ENCODE measurements at regions not wholly inside any gene's neighbourhood (a gene's known extent, or its start where the extent isn't known, plus 50 kb on each side); places are given as distances from the start of the nearest gene placed in this dataset.

GRCh38 chr3:160115387-160115786, 109.8 kb upstream of the C3orf80 start:
- TF ChIP-seq ZNF565 (CRISPR knock-in tag; conservative IDR thresholded peaks at IDR 0.05; ENCODE audit: low read depth) (no peak), ZNF8 (CRISPR knock-in tag; IDR thresholded peaks at IDR 0.05) (no peak), PPARA (CRISPR knock-in tag; IDR thresholded peaks at IDR 0.05; ENCODE audit: borderline replicate concordance) (no peak), ISL1 (CRISPR knock-in tag; IDR thresholded peaks at IDR 0.05) (no peak), BACH2 (CRISPR knock-in tag; IDR thresholded peaks at IDR 0.05; ENCODE audit: borderline replicate concordance) (no peak), CREB5 (CRISPR knock-in tag; IDR thresholded peaks at IDR 0.05; ENCODE audit: low read depth) (no peak), PATZ1 (CRISPR knock-in tag; IDR thresholded peaks at IDR 0.05; ENCODE audit: borderline replicate concordance) (no peak), ZFP3 (CRISPR knock-in tag; IDR thresholded peaks at IDR 0.05) (no peak), TOX (CRISPR knock-in tag; IDR thresholded peaks at IDR 0.05; ENCODE audit: borderline replicate concordance) (no peak)
- TF ChIP-seq, protein P1, sequence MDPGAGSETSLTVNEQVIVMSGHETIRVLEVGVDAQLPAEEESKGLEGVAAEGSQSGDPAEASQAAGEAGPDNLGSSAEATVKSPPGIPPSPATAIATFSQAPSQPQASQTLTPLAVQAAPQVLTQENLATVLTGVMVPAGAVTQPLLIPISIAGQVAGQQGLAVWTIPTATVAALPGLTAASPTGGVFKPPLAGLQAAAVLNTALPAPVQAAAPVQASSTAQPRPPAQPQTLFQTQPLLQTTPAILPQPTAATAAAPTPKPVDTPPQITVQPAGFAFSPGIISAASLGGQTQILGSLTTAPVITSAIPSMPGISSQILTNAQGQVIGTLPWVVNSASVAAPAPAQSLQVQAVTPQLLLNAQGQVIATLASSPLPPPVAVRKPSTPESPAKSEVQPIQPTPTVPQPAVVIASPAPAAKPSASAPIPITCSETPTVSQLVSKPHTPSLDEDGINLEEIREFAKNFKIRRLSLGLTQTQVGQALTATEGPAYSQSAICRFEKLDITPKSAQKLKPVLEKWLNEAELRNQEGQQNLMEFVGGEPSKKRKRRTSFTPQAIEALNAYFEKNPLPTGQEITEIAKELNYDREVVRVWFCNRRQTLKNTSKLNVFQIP (CRISPR knock-in tag; IDR thresholded peaks at IDR 0.05; ENCODE audit: borderline replicate concordance, low read depth) = no peak
- TF ChIP-seq, protein P2, sequence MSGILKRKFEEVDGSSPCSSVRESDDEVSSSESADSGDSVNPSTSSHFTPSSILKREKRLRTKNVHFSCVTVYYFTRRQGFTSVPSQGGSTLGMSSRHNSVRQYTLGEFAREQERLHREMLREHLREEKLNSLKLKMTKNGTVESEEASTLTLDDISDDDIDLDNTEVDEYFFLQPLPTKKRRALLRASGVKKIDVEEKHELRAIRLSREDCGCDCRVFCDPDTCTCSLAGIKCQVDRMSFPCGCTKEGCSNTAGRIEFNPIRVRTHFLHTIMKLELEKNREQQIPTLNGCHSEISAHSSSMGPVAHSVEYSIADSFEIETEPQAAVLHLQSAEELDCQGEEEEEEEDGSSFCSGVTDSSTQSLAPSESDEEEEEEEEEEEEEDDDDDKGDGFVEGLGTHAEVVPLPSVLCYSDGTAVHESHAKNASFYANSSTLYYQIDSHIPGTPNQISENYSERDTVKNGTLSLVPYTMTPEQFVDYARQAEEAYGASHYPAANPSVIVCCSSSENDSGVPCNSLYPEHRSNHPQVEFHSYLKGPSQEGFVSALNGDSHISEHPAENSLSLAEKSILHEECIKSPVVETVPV (CRISPR knock-in tag; IDR thresholded peaks at IDR 0.05) = no peak
- TF ChIP-seq, protein P3, sequence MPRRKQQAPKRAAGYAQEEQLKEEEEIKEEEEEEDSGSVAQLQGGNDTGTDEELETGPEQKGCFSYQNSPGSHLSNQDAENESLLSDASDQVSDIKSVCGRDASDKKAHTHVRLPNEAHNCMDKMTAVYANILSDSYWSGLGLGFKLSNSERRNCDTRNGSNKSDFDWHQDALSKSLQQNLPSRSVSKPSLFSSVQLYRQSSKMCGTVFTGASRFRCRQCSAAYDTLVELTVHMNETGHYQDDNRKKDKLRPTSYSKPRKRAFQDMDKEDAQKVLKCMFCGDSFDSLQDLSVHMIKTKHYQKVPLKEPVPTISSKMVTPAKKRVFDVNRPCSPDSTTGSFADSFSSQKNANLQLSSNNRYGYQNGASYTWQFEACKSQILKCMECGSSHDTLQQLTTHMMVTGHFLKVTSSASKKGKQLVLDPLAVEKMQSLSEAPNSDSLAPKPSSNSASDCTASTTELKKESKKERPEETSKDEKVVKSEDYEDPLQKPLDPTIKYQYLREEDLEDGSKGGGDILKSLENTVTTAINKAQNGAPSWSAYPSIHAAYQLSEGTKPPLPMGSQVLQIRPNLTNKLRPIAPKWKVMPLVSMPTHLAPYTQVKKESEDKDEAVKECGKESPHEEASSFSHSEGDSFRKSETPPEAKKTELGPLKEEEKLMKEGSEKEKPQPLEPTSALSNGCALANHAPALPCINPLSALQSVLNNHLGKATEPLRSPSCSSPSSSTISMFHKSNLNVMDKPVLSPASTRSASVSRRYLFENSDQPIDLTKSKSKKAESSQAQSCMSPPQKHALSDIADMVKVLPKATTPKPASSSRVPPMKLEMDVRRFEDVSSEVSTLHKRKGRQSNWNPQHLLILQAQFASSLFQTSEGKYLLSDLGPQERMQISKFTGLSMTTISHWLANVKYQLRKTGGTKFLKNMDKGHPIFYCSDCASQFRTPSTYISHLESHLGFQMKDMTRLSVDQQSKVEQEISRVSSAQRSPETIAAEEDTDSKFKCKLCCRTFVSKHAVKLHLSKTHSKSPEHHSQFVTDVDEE (CRISPR knock-in tag; IDR thresholded peaks at IDR 0.05) = no peak
- ATAC-seq = no peak

GRCh38 chr3:160124224-160124623, 101.0 kb upstream of the C3orf80 start:
- TF ChIP-seq RARB (CRISPR knock-in tag; IDR thresholded peaks at IDR 0.05) (no peak), SNAI2 (CRISPR knock-in tag; IDR thresholded peaks at IDR 0.05) (no peak)
- TF ChIP-seq, protein P2 (CRISPR knock-in tag; IDR thresholded peaks at IDR 0.05) = no peak
- ATAC-seq = no peak

DNA sequence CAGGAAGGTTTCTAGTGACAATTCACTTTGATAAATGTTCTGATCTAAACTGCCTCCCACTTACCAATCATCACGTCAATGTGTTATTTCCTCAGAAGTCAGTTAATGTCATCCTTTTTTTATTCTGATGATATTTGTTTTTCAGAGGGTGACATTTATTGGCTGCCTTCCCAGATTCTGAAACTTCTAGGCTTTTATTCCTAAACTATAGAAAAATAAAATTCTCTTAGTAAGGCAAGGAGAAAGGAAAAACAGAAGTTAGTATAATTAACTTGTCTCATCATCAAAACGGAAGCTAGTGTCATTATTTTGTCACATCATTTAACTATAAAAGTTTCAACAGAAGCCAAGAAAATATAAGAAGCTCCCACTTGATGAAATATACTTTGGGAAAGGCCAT, 100.0 kb upstream of the C3orf80 start:
- no peak for ATAC-seq
- TF ChIP-seq SNAI2 (CRISPR knock-in tag; IDR thresholded peaks at IDR 0.05) (no peak), ZC3H10 (CRISPR knock-in tag; IDR thresholded peaks at IDR 0.05) (no peak), CSDC2 (CRISPR knock-in tag; IDR thresholded peaks at IDR 0.05) (no peak), ZFP30 (CRISPR knock-in tag; IDR thresholded peaks at IDR 0.05) (no peak), ARNTL (CRISPR knock-in tag; IDR thresholded peaks at IDR 0.05; ENCODE audit: borderline replicate concordance, low read depth) (no peak), ZFP3 (CRISPR knock-in tag; IDR thresholded peaks at IDR 0.05) (no peak), CREB5 (CRISPR knock-in tag; IDR thresholded peaks at IDR 0.05; ENCODE audit: low read depth) (no peak), PPARA (CRISPR knock-in tag; IDR thresholded peaks at IDR 0.05; ENCODE audit: borderline replicate concordance) (no peak), ZNF565 (CRISPR knock-in tag; conservative IDR thresholded peaks at IDR 0.05; ENCODE audit: low read depth) (no peak), ZNF70 (CRISPR knock-in tag; IDR thresholded peaks at IDR 0.05) (no peak), TCF4 (CRISPR knock-in tag; IDR thresholded peaks at IDR 0.05; ENCODE audit: borderline replicate concordance) (no peak), TOX (CRISPR knock-in tag; IDR thresholded peaks at IDR 0.05; ENCODE audit: borderline replicate concordance) (no peak)
- TF ChIP-seq, protein P2 (CRISPR knock-in tag; IDR thresholded peaks at IDR 0.05) = no peak

Measured in SK-N-SH treated with all-trans-retinoic acid at 6 μM for 48 hours (cell line).